Spinal cord (tissue), 9 donors: ENCODE measurements at regions not wholly inside any gene's neighbourhood (a gene's known extent, or its start where the extent isn't known, plus 50 kb on each side); places are given as distances from the start of the nearest gene placed in this dataset.

Experiments
- DNase-seq, 6 donors: peaks; one replicate each; pipeline versions ENCODE4 v3.0.0 to v3.0.0-alpha.2; 2013 to 2015; ENCODE audit warnings: low spot score in 6 of 6, low read depth in 4 of 6
- H3K27ac ChIP-seq: one replicate; pipeline ENCODE4 v1.5.1; 2013; ENCODE audit warnings: low read depth, low read length, control low read depth
- H3K27me3 ChIP-seq: one replicate; pipeline ENCODE4 v1.6.1; 2013; ENCODE audit warnings: low read length; ENCODE audit not compliant: control insufficient read depth, insufficient read depth
- H3K36me3 ChIP-seq: one replicate; pipeline ENCODE4 v1.6.1; 2013; ENCODE audit warnings: low read length; ENCODE audit not compliant: control insufficient read depth, insufficient read depth
- H3K4me1 ChIP-seq: one replicate; pipeline ENCODE4 v1.6.1; 2013; ENCODE audit warnings: low read length; ENCODE audit not compliant: control insufficient read depth, insufficient read depth
- H3K4me3 ChIP-seq: one replicate; pipeline ENCODE4 v1.5.1; 2013; ENCODE audit warnings: low read depth, low read length, control low read depth
- H3K9me3 ChIP-seq: one replicate; pipeline ENCODE4 v1.6.1; 2013; ENCODE audit warnings: low read length; ENCODE audit not compliant: control insufficient read depth, insufficient read depth
- WGBS: methylation state at CpG from one replicate; pipeline ENCODE4 v1.1.5; 2013; ENCODE audit warnings: missing lambda C conversion rate; ENCODE audit not compliant: insufficient coverage; 5-methylcytosine and 5-hydroxymethylcytosine counted together
- donor health status: healthy.

DNA sequence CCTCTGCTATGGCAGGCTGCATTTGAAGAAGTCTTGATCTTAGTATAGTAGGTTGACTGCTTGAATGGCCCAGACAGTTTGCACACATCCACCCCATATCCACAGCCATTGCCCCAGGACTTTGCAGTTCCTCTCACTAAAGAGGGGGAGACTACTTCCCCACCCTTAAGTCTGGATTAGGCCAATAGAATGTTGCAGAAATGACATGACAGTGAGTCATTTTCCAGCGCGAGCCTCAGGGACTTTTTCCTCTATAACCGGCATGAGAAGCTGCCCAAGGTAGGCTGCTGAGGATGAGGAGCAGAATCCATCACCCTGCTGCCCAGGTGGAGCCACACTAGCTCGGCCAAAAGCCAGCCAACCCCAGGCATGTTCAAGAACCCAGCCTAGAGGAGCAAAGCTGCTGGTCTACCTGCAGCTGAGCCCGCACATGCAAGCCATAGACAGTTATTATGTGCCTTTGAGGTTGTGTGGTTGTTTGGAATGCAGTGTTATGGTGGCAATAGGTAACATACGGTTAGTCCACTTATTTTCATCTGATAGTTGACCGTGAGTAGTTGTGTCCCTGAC, 113.9 kb downstream of the TLE3 start:
- WGBS = 90% methylated on average over 4 of the region's 7 CpGs
- Histone ChIP-seq H3K4me3 (no peak overlapping the region), H3K27me3 (peaks cover 12% of the 10 kb centered on the region), H3K27ac (no peak overlapping the region), H3K9me3 (no peaks in the 10 kb centered on the region), H3K4me1 (peaks cover 13% of the 10 kb centered on the region), H3K36me3 (no peaks in the 10 kb centered on the region)
- no peak for DNase-seq

- WGBS = 100% methylated on average over 3 of the region's 9 CpGs
- Histone ChIP-seq H3K27me3 (peaks cover 13% of the 10 kb centered on the region), H3K4me3 (no peak overlapping the region), H3K36me3 (no peaks in the 10 kb centered on the region), H3K27ac (no peak overlapping the region), H3K4me1 (peaks cover 37% of the 10 kb centered on the region), H3K9me3 (no peaks in the 10 kb centered on the region)
- no peak for DNase-seq
Observed at GRCh38 chr15:69987492-69988489, 109.9 kb downstream of the TLE3 start.

DNA sequence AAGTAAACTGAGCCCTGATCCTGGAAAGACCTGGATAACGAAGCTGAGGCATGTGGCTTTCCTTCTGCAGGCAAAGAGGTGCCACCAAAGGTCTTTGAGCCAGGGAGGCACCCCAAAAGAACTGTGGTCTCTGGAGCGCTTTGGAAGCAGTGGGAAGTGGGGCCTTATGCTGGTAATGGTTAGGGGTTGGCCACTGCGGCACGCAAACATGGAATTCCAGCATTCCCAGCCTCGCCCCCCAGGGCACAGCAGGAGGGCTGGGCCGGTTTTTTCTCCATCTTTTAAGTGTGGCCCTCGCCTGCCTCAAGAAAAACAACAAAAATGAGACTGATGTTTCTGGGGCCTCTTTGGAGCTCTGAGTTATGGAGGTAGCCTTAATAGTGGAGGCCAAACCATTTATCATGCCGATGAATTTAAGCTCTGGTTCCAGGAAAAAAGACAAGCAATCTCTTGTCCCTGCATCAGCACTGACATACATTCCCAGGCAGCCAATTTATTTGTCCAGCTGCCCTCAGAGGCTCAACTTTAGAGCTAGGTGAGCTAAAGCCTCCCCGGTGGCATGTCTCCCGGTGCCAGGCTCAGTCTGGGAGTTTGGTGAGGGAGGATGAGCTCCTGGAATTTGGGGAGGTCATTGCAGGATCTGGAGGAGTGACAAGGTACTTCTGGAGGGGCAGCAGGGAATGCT, 109.0 kb downstream of the TLE3 start:
- DNase-seq = no peak
- Histone ChIP-seq H3K36me3 (no peaks in the 10 kb centered on the region), H3K4me1 (peaks cover 37% of the 10 kb centered on the region), H3K27ac (no peak overlapping the region), H3K27me3 (peaks cover 11% of the 10 kb centered on the region), H3K9me3 (no peaks in the 10 kb centered on the region), H3K4me3 (no peak overlapping the region)
- WGBS = 46% methylated on average over 8 of the region's 10 CpGs

GRCh38 chr15:69990566-69991421, 106.9 kb downstream of the TLE3 start:
- H3K4me3 ChIP-seq = no peak overlapping the region
- no peak overlapping the region for H3K27ac ChIP-seq
- WGBS = 65% methylated on average over 6 of the region's 20 CpGs
- no peaks in the 10 kb centered on the region for H3K36me3 ChIP-seq
- no peaks in the 10 kb centered on the region for H3K9me3 ChIP-seq
- DNase-seq = peak in 3 of 6 donors; percentile 29 to 91 (median 71)
- peaks cover 11% of the 10 kb centered on the region for H3K27me3 ChIP-seq
- peaks cover 37% of the 10 kb centered on the region for H3K4me1 ChIP-seq

GRCh38 chr15:69991551-69991980, 106.2 kb downstream of the TLE3 start:
- DNase-seq = peak in 1 of 6 donors; percentile 57
- H3K4me1 ChIP-seq = peaks cover 33% of the 10 kb centered on the region
- no peaks in the 10 kb centered on the region for H3K36me3 ChIP-seq
- H3K9me3 ChIP-seq = no peaks in the 10 kb centered on the region
- H3K4me3 ChIP-seq = no peak overlapping the region
- 29% methylated on average over 9 of the region's 10 CpGs for WGBS
- H3K27me3 ChIP-seq = peaks cover 11% of the 10 kb centered on the region
- H3K27ac ChIP-seq = no peak overlapping the region

DNA sequence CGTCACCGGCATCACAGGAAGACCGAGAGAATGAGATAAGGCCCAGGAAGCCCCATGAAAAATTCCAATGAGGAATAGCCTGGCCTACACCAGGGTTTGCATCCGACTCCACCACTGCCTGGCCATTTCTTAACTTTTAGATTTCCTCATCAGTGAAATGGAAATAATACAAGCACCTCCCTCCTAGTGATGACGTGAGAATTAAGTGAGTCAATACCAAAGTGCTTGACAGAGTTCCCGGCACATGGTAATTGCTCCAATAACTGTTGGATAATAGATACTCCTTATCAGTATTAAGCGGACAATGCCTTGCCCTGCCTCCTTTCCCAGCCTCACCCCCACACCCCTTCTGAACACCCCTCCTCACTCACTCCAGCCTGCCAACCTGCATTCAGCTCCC, 105.4 kb downstream of the TLE3 start:
- no peak for DNase-seq
- 86% methylated on average over 6 of the region's 7 CpGs for WGBS
- Histone ChIP-seq H3K9me3 (no peaks in the 10 kb centered on the region), H3K27me3 (peaks cover 8% of the 10 kb centered on the region), H3K36me3 (no peaks in the 10 kb centered on the region), H3K4me3 (no peak overlapping the region), H3K4me1 (peaks cover 35% of the 10 kb centered on the region), H3K27ac (no peak overlapping the region)

GRCh38 chr15:69994429-69995205, 103.1 kb downstream of the TLE3 start:
- H3K36me3 ChIP-seq = no peaks in the 10 kb centered on the region
- no peaks in the 10 kb centered on the region for H3K9me3 ChIP-seq
- 86% methylated on average over 1 of the region's 1 CpG for WGBS
- H3K27ac ChIP-seq = no peak overlapping the region
- peaks cover 41% of the 10 kb centered on the region for H3K4me1 ChIP-seq
- no peak for DNase-seq
- H3K4me3 ChIP-seq = no peak overlapping the region
- H3K27me3 ChIP-seq = peaks cover 6% of the 10 kb centered on the region

GRCh38 chr15:69996321-69997160, 101.2 kb downstream of the TLE3 start:
- H3K36me3 ChIP-seq = no peaks in the 10 kb centered on the region
- WGBS = 50% methylated on average over 11 of the region's 15 CpGs
- peaks cover 29% of the 10 kb centered on the region for H3K4me1 ChIP-seq
- no peak overlapping the region for H3K27ac ChIP-seq
- peak in 1 of 6 donors; percentile 85 for DNase-seq
- H3K4me3 ChIP-seq = no peak overlapping the region
- H3K9me3 ChIP-seq = no peaks in the 10 kb centered on the region
- H3K27me3 ChIP-seq = peaks cover 2% of the 10 kb centered on the region
